B cell (primary cell): ENCODE measurements at regions not wholly inside any gene's neighbourhood (a gene's known extent, or its start where the extent isn't known, plus 50 kb on each side); places are given as distances from the start of the nearest gene placed in this dataset.

Experiments used
- ATAC-seq: fragments of 200-7000 bp; cut with Tn5 transposase; one replicate; pipeline ENCODE4 v1.10.0; 2021; ENCODE audit warnings: low read depth, mild to moderate bottlenecking, moderate number of reproducible peaks, moderate library complexity
- CTCF ChIA-PET: fragments of 350-600 bp; sonication (Branson Sonifier 250); formaldehyde crosslinking; loops from one replicate; lab custom pipeline; 2021; ENCODE audit warnings: antibody characterized with exemption, inconsistent platforms; lab: Charles Lee
- POLR2A ChIA-PET: fragments of 350-600 bp; sonication (Branson Sonifier 250); formaldehyde crosslinking; loops from one replicate; lab custom pipeline; 2021; ENCODE audit warnings: antibody characterized with exemption; lab: Charles Lee
- DNase-seq: peaks from one replicate; pipeline ENCODE4 v3.0.0; 2013
- H2AFZ ChIP-seq: 2 replicates; pipeline ENCODE4 v1.6.1; 2012; ENCODE audit warnings: mild to moderate bottlenecking, low read depth, low read length; ENCODE audit not compliant: insufficient read depth, poor library complexity, severe bottlenecking
- H3K27ac ChIP-seq, 2 donors: 1 replicate in 1 of 2; 2 replicates in 1 of 2; pipeline ENCODE4 v1.5.1; 2012 to 2013; ENCODE audit warnings: low read length in 2 of 2, mild to moderate bottlenecking in 2 of 2, moderate library complexity in 1 of 2
- H3K27me3 ChIP-seq, 4 experiments: fragments of 200-600 bp in 1 of 4; sonication (generic) in 1 of 4; replicated peaks in 1 of 4; 1 replicate in 2 of 4; 2 replicates in 2 of 4; pipeline versions ENCODE4 v1.6.1 to v1.7.0; 2013 to 2016; ENCODE audit warnings: low read length in 3 of 4, mild to moderate bottlenecking in 2 of 4, mixed read lengths in 1 of 4, moderate library complexity in 1 of 4; ENCODE audit not compliant: insufficient read depth in 4 of 4, control insufficient read depth in 3 of 4; ENCODE audit errors: control extremely low read depth in 1 of 4
- H3K36me3 ChIP-seq, 2 experiments: replicated peaks in 1 of 2; 1 replicate in 1 of 2; 2 replicates in 1 of 2; pipeline versions ENCODE4 v1.6.1 to v1.7.1; 2013; ENCODE audit warnings: low read length in 1 of 2; ENCODE audit not compliant: insufficient read depth in 2 of 2, control insufficient read depth in 1 of 2; ENCODE audit errors: control extremely low read depth in 1 of 2, extremely low read depth in 1 of 2
- H3K4me1 ChIP-seq, 2 donors: fragments of 200-600 bp in 1 of 2; sonication (generic) in 1 of 2; 1 replicate in 1 of 2; 2 replicates in 1 of 2; pipeline versions ENCODE4 v1.5.1 to v1.6.1; 2013 to 2017; ENCODE audit warnings: low read length in 2 of 2; ENCODE audit not compliant: control insufficient read depth in 2 of 2, insufficient read depth in 2 of 2
- H3K4me2 ChIP-seq: replicated peaks from 2 replicates; pipeline ENCODE3; 2012; ENCODE audit warnings: mild to moderate bottlenecking, low read depth, low read length; ENCODE audit not compliant: poor library complexity, severe bottlenecking
- H3K4me3 ChIP-seq, 5 experiments: fragments of 200-600 bp in 1 of 5; sonication (generic) in 1 of 5; 1 replicate in 3 of 5; 2 replicates in 2 of 5; pipeline versions ENCODE4 v1.5.1 to v1.7.0; 2011 to 2016; ENCODE audit warnings: low read length in 4 of 5, mild to moderate bottlenecking in 4 of 5, low read depth in 2 of 5, control low read depth in 1 of 5, moderate library complexity in 1 of 5; ENCODE audit not compliant: insufficient read depth in 1 of 5; ENCODE audit errors: control extremely low read depth in 1 of 5, extremely low read depth in 1 of 5
- H3K79me2 ChIP-seq: fragments of 200-600 bp; sonication (generic); one replicate; pipeline ENCODE4 v1.6.0; 2016; ENCODE audit warnings: low read length; ENCODE audit not compliant: control insufficient read depth, insufficient read depth
- H3K9ac ChIP-seq: fragments of 200-600 bp; sonication (generic); 2 replicates; pipeline ENCODE4 v1.6.1; 2017; ENCODE audit warnings: mild to moderate bottlenecking, low read length, moderate library complexity
- H3K9me3 ChIP-seq, 3 donors: one replicate each; pipeline versions ENCODE4 v1.6.1 to v1.7.1; 2013; ENCODE audit warnings: low read length in 2 of 3; ENCODE audit not compliant: control insufficient read depth in 2 of 3, insufficient read depth in 1 of 3; ENCODE audit errors: control extremely low read depth in 1 of 3
- H4K20me1 ChIP-seq: 2 replicates; pipeline ENCODE4 v1.6.0; 2012; ENCODE audit warnings: mild to moderate bottlenecking, low read length; ENCODE audit not compliant: insufficient read depth, control insufficient read depth, poor library complexity, severe bottlenecking
- H3K27ac Mint-ChIP-seq: one replicate; pipeline ENCODE4 v1.8.0; 2021; ENCODE audit warnings: mixed read lengths
- H3K27me3 Mint-ChIP-seq: one replicate; pipeline ENCODE4 v1.8.0; 2021; ENCODE audit warnings: mixed read lengths
- H3K4me1 Mint-ChIP-seq: one replicate; pipeline ENCODE4 v1.8.0; 2021; ENCODE audit warnings: mixed read lengths
- H3K4me3 Mint-ChIP-seq: one replicate; pipeline ENCODE4 v1.8.0; 2021; ENCODE audit warnings: mixed read lengths
- H3K9me3 Mint-ChIP-seq: one replicate; pipeline ENCODE4 v1.8.0; 2022; ENCODE audit warnings: mixed read lengths; ENCODE audit not compliant: insufficient read depth
- EZH2 ChIP-seq: IDR thresholded peaks from 2 replicates; pipeline ENCODE4 v1.6.1; 2012; ENCODE audit warnings: borderline replicate concordance, low read depth, mild to moderate bottlenecking, moderate library complexity, low read length; ENCODE audit not compliant: insufficient read depth, poor library complexity, severe bottlenecking
- WGBS: methylation state at CpG from one replicate; pipeline ENCODE4 v1.1.5; 2013; ENCODE audit warnings: missing lambda C conversion rate; ENCODE audit not compliant: insufficient coverage; 5-methylcytosine and 5-hydroxymethylcytosine counted together
- intact Hi-C: fragments of 100-400 bp; cut with micrococcal nuclease; formaldehyde crosslinking; loops from one replicate; pipeline ENCODE4 v1.10.0; 2022
- TF ChIP-seq, protein P1 (sequence below): fragments of 200-600 bp; IDR thresholded peaks from one replicate; pipeline ENCODE4 v1.8.0; 2022; ENCODE audit warnings: antibody characterized with exemption, mild to moderate bottlenecking

DNA sequence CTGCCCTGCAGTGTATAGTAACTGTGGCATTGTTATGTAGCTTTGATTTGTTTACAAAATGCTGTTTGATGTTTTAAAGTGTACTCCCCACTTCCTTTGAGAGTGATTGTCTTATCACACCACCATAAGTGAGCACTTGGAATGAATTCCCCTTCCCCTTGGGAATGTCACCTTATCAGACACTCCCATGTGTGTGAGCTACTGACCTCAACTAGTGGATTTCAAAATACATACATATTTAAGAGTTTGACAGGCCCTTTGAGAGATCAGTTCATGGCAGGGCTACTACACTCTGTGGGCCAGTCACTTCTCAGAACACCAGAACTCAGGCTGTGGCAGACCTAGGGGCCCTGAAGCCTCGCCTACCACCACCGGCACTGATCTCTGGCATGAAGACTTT lies 547.6 kb downstream of the NR2F2 start:
- no peak for TF ChIP-seq EZH2
- TF ChIP-seq, protein P1, sequence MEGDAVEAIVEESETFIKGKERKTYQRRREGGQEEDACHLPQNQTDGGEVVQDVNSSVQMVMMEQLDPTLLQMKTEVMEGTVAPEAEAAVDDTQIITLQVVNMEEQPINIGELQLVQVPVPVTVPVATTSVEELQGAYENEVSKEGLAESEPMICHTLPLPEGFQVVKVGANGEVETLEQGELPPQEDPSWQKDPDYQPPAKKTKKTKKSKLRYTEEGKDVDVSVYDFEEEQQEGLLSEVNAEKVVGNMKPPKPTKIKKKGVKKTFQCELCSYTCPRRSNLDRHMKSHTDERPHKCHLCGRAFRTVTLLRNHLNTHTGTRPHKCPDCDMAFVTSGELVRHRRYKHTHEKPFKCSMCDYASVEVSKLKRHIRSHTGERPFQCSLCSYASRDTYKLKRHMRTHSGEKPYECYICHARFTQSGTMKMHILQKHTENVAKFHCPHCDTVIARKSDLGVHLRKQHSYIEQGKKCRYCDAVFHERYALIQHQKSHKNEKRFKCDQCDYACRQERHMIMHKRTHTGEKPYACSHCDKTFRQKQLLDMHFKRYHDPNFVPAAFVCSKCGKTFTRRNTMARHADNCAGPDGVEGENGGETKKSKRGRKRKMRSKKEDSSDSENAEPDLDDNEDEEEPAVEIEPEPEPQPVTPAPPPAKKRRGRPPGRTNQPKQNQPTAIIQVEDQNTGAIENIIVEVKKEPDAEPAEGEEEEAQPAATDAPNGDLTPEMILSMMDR: no peak
- no peaks in the 10 kb centered on the region for H3K4me1 ChIP-seq
- H3K4me3 ChIP-seq: no peak overlapping the region
- H3K9ac ChIP-seq: no peak overlapping the region
- no peaks in the 10 kb centered on the region for H3K79me2 ChIP-seq
- no peaks in the 10 kb centered on the region for H4K20me1 ChIP-seq
- ATAC-seq: no peak
- no peak overlapping the region for H3K4me2 ChIP-seq
- H3K27me3 ChIP-seq: no peaks in the 10 kb centered on the region
- intact Hi-C loops: no loop called here
- Mint-ChIP-seq H3K27me3 (no peaks in the 10 kb centered on the region), H3K4me1 (no peaks in the 10 kb centered on the region), H3K9me3 (peaks cover 4% of the 10 kb centered on the region), H3K4me3 (no peak overlapping the region), H3K27ac (no peak overlapping the region)
- WGBS: 100% methylated on average over 2 of the region's 2 CpGs
- H3K9me3 ChIP-seq: no peaks in the 10 kb centered on the region
- no peak overlapping the region for H3K27ac ChIP-seq
- DNase-seq: no peak
- ChIA-PET POLR2A (no interaction called here), CTCF (no interaction called here)
- no peak overlapping the region for H2AFZ ChIP-seq
- H3K36me3 ChIP-seq: no peaks in the 10 kb centered on the region

DNA sequence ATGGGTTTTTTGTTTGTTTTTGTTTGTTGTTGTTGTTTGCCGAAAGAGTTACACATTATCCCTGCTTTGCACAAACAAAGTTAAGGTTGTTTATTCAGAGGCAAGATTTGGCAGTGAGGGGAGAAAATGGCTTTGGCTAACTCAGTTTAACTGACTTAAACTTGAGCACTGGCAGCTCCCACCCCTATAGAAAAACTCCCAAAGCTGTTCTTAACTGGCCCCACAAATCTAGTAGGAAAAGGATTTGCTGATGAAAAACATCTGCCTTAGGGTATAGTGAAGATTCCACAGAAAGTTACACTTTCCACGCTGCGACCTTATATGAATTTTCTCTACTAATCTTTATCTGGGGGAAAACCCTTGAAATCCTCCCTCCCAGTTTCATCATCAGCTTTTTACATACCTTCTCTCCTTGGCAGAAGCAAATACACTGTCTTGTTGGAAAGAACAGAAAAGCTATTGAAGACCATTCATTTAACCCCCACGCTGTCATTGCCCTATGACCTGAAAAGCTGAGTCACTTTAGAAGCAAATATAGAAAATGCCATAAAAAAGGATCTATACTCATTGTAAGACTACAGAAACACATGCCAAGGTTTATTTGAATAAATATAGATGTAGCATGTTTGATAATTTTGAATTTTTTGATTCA lies 551.7 kb downstream of the NR2F2 start:
- Mint-ChIP-seq H3K27me3 (no peaks in the 10 kb centered on the region), H3K4me1 (no peaks in the 10 kb centered on the region), H3K4me3 (no peak overlapping the region), H3K27ac (no peak overlapping the region), H3K9me3 (peaks cover 4% of the 10 kb centered on the region)
- TF ChIP-seq EZH2: no peak
- TF ChIP-seq, protein P1: no peak
- no peaks in the 10 kb centered on the region for H3K9me3 ChIP-seq
- no peaks in the 10 kb centered on the region for H3K79me2 ChIP-seq
- no peaks in the 10 kb centered on the region for H3K27me3 ChIP-seq
- H3K27ac ChIP-seq: no peak overlapping the region
- intact Hi-C loops: no loop called here
- ChIA-PET CTCF (no interaction called here), POLR2A (no interaction called here)
- H3K36me3 ChIP-seq: no peaks in the 10 kb centered on the region
- no peaks in the 10 kb centered on the region for H4K20me1 ChIP-seq
- WGBS: 81% methylated on average over 2 of the region's 4 CpGs
- H2AFZ ChIP-seq: no peak overlapping the region
- H3K4me3 ChIP-seq: no peak overlapping the region
- no peak overlapping the region for H3K9ac ChIP-seq
- ATAC-seq: no peak
- H3K4me2 ChIP-seq: no peak overlapping the region
- no peak for DNase-seq
- no peaks in the 10 kb centered on the region for H3K4me1 ChIP-seq
